CD4-positive, alpha-beta T cell treated with Interleukin-17A for 1 hour (primary cell): ENCODE measurements at regions not wholly inside any gene's neighbourhood (a gene's known extent, or its start where the extent isn't known, plus 50 kb on each side); places are given as distances from the start of the nearest gene placed in this dataset.

ENCODE experiments used
- DNase-seq: peaks from one replicate; pipeline ENCODE4 v3.0.0-alpha.2; 2020

GRCh38 chr10:4034907-4035598, 250.0 kb upstream of the KLF6 start:
- DNase-seq, result peak; percentile 38

- DNase-seq, result no peak
These were observed 248.4 kb upstream of the KLF6 start for GRCh38 chr10:4033341-4033896.

GRCh38 chr10:4029866-4030265, 244.9 kb upstream of the KLF6 start:
- no peak for DNase-seq

- DNase-seq, result no peak
These were observed 244.0 kb upstream of the KLF6 start for GRCh38 chr10:4028854-4029583.

- no peak for DNase-seq
These were observed 243.0 kb upstream of the KLF6 start for GRCh38 chr10:4028027-4028471.

GRCh38 chr10:4025339-4025738, 240.3 kb upstream of the KLF6 start:
- no peak for DNase-seq

- DNase-seq, result no peak
These were observed 239.7 kb upstream of the KLF6 start for GRCh38 chr10:4024516-4025245.

GRCh38 chr10:4024027-4024426, 239.0 kb upstream of the KLF6 start:
- no peak for DNase-seq

GRCh38 chr10:4022473-4022872, 237.5 kb upstream of the KLF6 start:
- no peak for DNase-seq

- no peak for DNase-seq
These were observed 235.6 kb upstream of the KLF6 start for GRCh38 chr10:4020631-4021030.

- no peak for DNase-seq
These were observed 233.1 kb upstream of the KLF6 start for GRCh38 chr10:4018054-4018511.

- DNase-seq, result no peak
These were observed 232.3 kb upstream of the KLF6 start for GRCh38 chr10:4017336-4017735.

- no peak for DNase-seq
These were observed 231.3 kb upstream of the KLF6 start for GRCh38 chr10:4016214-4016740.

- DNase-seq, result peak; percentile 24
These were observed 228.7 kb upstream of the KLF6 start for GRCh38 chr10:4013651-4014121.

- no peak for DNase-seq
These were observed 227.8 kb upstream of the KLF6 start for GRCh38 chr10:4012848-4013247.

- no peak for DNase-seq
These were observed 226.3 kb upstream of the KLF6 start for GRCh38 chr10:4011136-4011812.

- DNase-seq, result no peak
These were observed 223.8 kb upstream of the KLF6 start for GRCh38 chr10:4008676-4009382.

GRCh38 chr10:4007771-4008170, 222.8 kb upstream of the KLF6 start:
- no peak for DNase-seq

- no peak for DNase-seq
These were observed 221.8 kb upstream of the KLF6 start for GRCh38 chr10:4006858-4007257.

GRCh38 chr10:4006051-4006450, 221.0 kb upstream of the KLF6 start:
- DNase-seq, result no peak

GRCh38 chr10:4004990-4005389, 220.0 kb upstream of the KLF6 start:
- no peak for DNase-seq

- no peak for DNase-seq
These were observed 219.1 kb upstream of the KLF6 start for GRCh38 chr10:4004144-4004543.
